Natural killer cell treated with Interleukin-12 subunit alpha and Interleukin-12 subunit beta and Interleukin-15 and Interleukin-18, amount 100 ng/mL, for 72 hours (primary cell): ENCODE measurements at regions not wholly inside any gene's neighbourhood (a gene's known extent, or its start where the extent isn't known, plus 50 kb on each side); places are given as distances from the start of the nearest gene placed in this dataset.
"Not testable (repeated sequence)": the region's sequence is repeated elsewhere in the genome, so short reads cannot be mapped to it uniquely, and the experiment has no call there.

Experiments used
- ATAC-seq, 2 donors: fragments of 150-1000 bp; cut with Tn5 transposase in 1 of 2; sonication (Bioruptor Pico), chemical (Tn5 transposase) in 1 of 2; 2 replicates each; pipeline ENCODE4 v1.10.0; 2021
- DNase-seq: peaks from one replicate; pipeline ENCODE4 v3.0.0; 2022; ENCODE audit warnings: low spot score
- H3K27ac Mint-ChIP-seq, 2 donors: 1 replicate in 1 of 2; 2 replicates in 1 of 2; pipeline ENCODE4 v1.8.0; 2022; ENCODE audit warnings: mixed read lengths in 2 of 2, mild to moderate bottlenecking in 1 of 2, moderate library complexity in 1 of 2
- H3K27me3 Mint-ChIP-seq, 2 donors: 1 replicate in 1 of 2; 2 replicates in 1 of 2; pipeline ENCODE4 v1.8.0; 2022; ENCODE audit warnings: mixed read lengths in 2 of 2
- H3K36me3 Mint-ChIP-seq: one replicate; pipeline ENCODE4 v1.8.0; 2022; ENCODE audit warnings: mixed read lengths
- H3K4me1 Mint-ChIP-seq, 2 donors: 1 replicate in 1 of 2; 2 replicates in 1 of 2; pipeline ENCODE4 v1.8.0; 2022; ENCODE audit warnings: low read depth in 2 of 2, mixed read lengths in 2 of 2, mild to moderate bottlenecking in 1 of 2
- H3K4me3 Mint-ChIP-seq: one replicate; pipeline ENCODE4 v1.8.0; 2022; ENCODE audit warnings: mixed read lengths
- H3K9me3 Mint-ChIP-seq: 2 replicates; pipeline ENCODE4 v1.8.0; 2022; ENCODE audit warnings: mixed read lengths

- no peak overlapping the region for H3K4me3 Mint-ChIP-seq
- no peak overlapping the region for H3K27ac Mint-ChIP-seq
- H3K9me3 Mint-ChIP-seq: no peaks in the 10 kb centered on the region
- H3K36me3 Mint-ChIP-seq: no peaks in the 10 kb centered on the region
- peaks cover 4 to 8% of the 10 kb centered on the region in 2 donors for H3K27me3 Mint-ChIP-seq
- ATAC-seq (no peak), DNase-seq (no peak)
- no peaks in the 10 kb centered on the region for H3K4me1 Mint-ChIP-seq
Measured at GRCh38 chr3:16687221-16687620, 82.0 kb upstream of the DAZL start.

- no peak overlapping the region for H3K4me3 Mint-ChIP-seq
- H3K27me3 Mint-ChIP-seq: peaks cover 7 to 12% of the 10 kb centered on the region in 2 donors
- H3K36me3 Mint-ChIP-seq: peaks cover 7% of the 10 kb centered on the region
- ATAC-seq (no peak), DNase-seq (no peak)
- no peaks in the 10 kb centered on the region for H3K9me3 Mint-ChIP-seq
- H3K4me1 Mint-ChIP-seq: peaks cover 4% of the 10 kb centered on the region in 2 donors
- no peak overlapping the region for H3K27ac Mint-ChIP-seq
Measured at GRCh38 chr3:16692486-16693344, 87.5 kb upstream of the DAZL start.

- ATAC-seq: no peak
- peaks cover 4% of the 10 kb centered on the region in 2 donors for H3K4me1 Mint-ChIP-seq
- peaks cover 7% of the 10 kb centered on the region for H3K36me3 Mint-ChIP-seq
- no peaks in the 10 kb centered on the region for H3K9me3 Mint-ChIP-seq
- no peak for DNase-seq
- no peak overlapping the region for H3K27ac Mint-ChIP-seq
- peaks cover 5 to 7% of the 10 kb centered on the region in 2 donors for H3K27me3 Mint-ChIP-seq
- no peak overlapping the region for H3K4me3 Mint-ChIP-seq
Measured at GRCh38 chr3:16693820-16694219, 88.6 kb upstream of the DAZL start.

- H3K27ac Mint-ChIP-seq: no peak overlapping the region
- peaks cover 4% of the 10 kb centered on the region in 2 donors for H3K4me1 Mint-ChIP-seq
- H3K27me3 Mint-ChIP-seq: peaks cover 7% of the 10 kb centered on the region in 2 donors
- H3K9me3 Mint-ChIP-seq: no peaks in the 10 kb centered on the region
- no peak for DNase-seq
- no peak for ATAC-seq
- no peak overlapping the region for H3K4me3 Mint-ChIP-seq
- H3K36me3 Mint-ChIP-seq: peaks cover 7% of the 10 kb centered on the region
Measured at GRCh38 chr3:16695710-16696109, 90.5 kb upstream of the DAZL start.

GRCh38 chr3:16697443-16698147 lies 92.4 kb upstream of the DAZL start:
- peaks cover 7% of the 10 kb centered on the region for H3K36me3 Mint-ChIP-seq

GRCh38 chr3:16700651-16701050 lies 95.4 kb upstream of the DAZL start:
- no peaks in the 10 kb centered on the region for H3K4me1 Mint-ChIP-seq
- H3K4me3 Mint-ChIP-seq: no peak overlapping the region
- H3K9me3 Mint-ChIP-seq: no peaks in the 10 kb centered on the region
- H3K27ac Mint-ChIP-seq: no peak overlapping the region
- no peak for ATAC-seq
- H3K27me3 Mint-ChIP-seq: peaks cover 18 to 20% of the 10 kb centered on the region in 2 donors
- DNase-seq: no peak
- no peaks in the 10 kb centered on the region for H3K36me3 Mint-ChIP-seq

More at GRCh38 chr3:16697443-16698147, 92.4 kb upstream of the DAZL start:
- Mint-ChIP-seq H3K27me3 (peaks cover 16 to 17% of the 10 kb centered on the region in 2 donors), H3K27ac (no peak overlapping the region), H3K4me3 (no peak overlapping the region), H3K9me3 (no peaks in the 10 kb centered on the region), H3K4me1 (peaks cover 3% of the 10 kb centered on the region in 2 donors)
- ATAC-seq: no peak
- DNase-seq: no peak

GRCh38 chr3:16704941-16705340 lies 99.7 kb upstream of the DAZL start:
- peaks cover 15 to 21% of the 10 kb centered on the region in 2 donors for H3K27me3 Mint-ChIP-seq
- H3K9me3 Mint-ChIP-seq: no peaks in the 10 kb centered on the region
- ATAC-seq (no peak), DNase-seq (no peak)
- H3K27ac Mint-ChIP-seq: no peak overlapping the region
- H3K4me1 Mint-ChIP-seq: no peaks in the 10 kb centered on the region
- no peak overlapping the region for H3K4me3 Mint-ChIP-seq
- no peaks in the 10 kb centered on the region for H3K36me3 Mint-ChIP-seq

GRCh38 chr3:16707260-16707659 lies 102.0 kb upstream of the DAZL start:
- no peak for DNase-seq
- Mint-ChIP-seq H3K36me3 (no peaks in the 10 kb centered on the region), H3K4me3 (no peak overlapping the region), H3K9me3 (no peaks in the 10 kb centered on the region), H3K27ac (no peak overlapping the region), H3K27me3 (peaks cover 11 to 20% of the 10 kb centered on the region in 2 donors), H3K4me1 (no peaks in the 10 kb centered on the region)
- no peak for ATAC-seq

- Mint-ChIP-seq H3K27ac (no peak overlapping the region), H3K4me3 (no peak overlapping the region), H3K36me3 (peaks cover 8% of the 10 kb centered on the region), H3K9me3 (peaks cover 7% of the 10 kb centered on the region), H3K4me1 (no peaks in the 10 kb centered on the region), H3K27me3 (peaks cover 7 to 22% of the 10 kb centered on the region in 2 donors)
- ATAC-seq (no peak), DNase-seq (no peak)
Measured at GRCh38 chr3:16708285-16708684, 103.1 kb upstream of the DAZL start.

GRCh38 chr3:16711691-16712090 lies 106.5 kb upstream of the DAZL start:
- not testable (repeated sequence) for H3K4me1 Mint-ChIP-seq, ATAC-seq, H3K4me3 Mint-ChIP-seq, DNase-seq, H3K27ac Mint-ChIP-seq
- Mint-ChIP-seq H3K27me3 (peaks cover 14 to 32% of the 10 kb centered on the region in 2 donors), H3K36me3 (peaks cover 20% of the 10 kb centered on the region), H3K9me3 (peaks cover 17% of the 10 kb centered on the region)

GRCh38 chr3:16715281-16715680 lies 110.1 kb upstream of the DAZL start:
- Mint-ChIP-seq H3K36me3 (peaks cover 20% of the 10 kb centered on the region), H3K4me1 (peaks cover 0 to 2% of the 10 kb centered on the region in 2 donors), H3K27me3 (peaks cover 14 to 32% of the 10 kb centered on the region in 2 donors), H3K27ac (no peak overlapping the region), H3K4me3 (no peak overlapping the region), H3K9me3 (peaks cover 17% of the 10 kb centered on the region)
- no peak for ATAC-seq
- DNase-seq: no peak

- H3K4me3 Mint-ChIP-seq: no peak overlapping the region
- peaks cover 0 to 5% of the 10 kb centered on the region in 2 donors for H3K4me1 Mint-ChIP-seq
- no peak for DNase-seq
- no peak overlapping the region for H3K27ac Mint-ChIP-seq
- peaks cover under 1% of the 10 kb centered on the region for H3K36me3 Mint-ChIP-seq
- no peaks in the 10 kb centered on the region for H3K9me3 Mint-ChIP-seq
- ATAC-seq: no peak
- H3K27me3 Mint-ChIP-seq: peaks cover under 1 to 6% of the 10 kb centered on the region in 2 donors
Measured at GRCh38 chr3:16719426-16719825, 114.2 kb upstream of the DAZL start.

GRCh38 chr3:16720367-16720940 lies 115.2 kb upstream of the DAZL start:
- DNase-seq (no peak), ATAC-seq (no peak)
- Mint-ChIP-seq H3K27ac (no peak overlapping the region), H3K9me3 (no peaks in the 10 kb centered on the region), H3K27me3 (peaks cover 0 to 6% of the 10 kb centered on the region in 2 donors), H3K4me1 (peaks cover 0 to 5% of the 10 kb centered on the region in 2 donors), H3K4me3 (no peak overlapping the region), H3K36me3 (no peaks in the 10 kb centered on the region)

- no peak for ATAC-seq
- no peak overlapping the region for H3K27ac Mint-ChIP-seq
Measured at GRCh38 chr3:16721494-16721893, 116.3 kb upstream of the DAZL start.

More at GRCh38 chr3:16721494-16721893, 116.3 kb upstream of the DAZL start:
- DNase-seq: no peak
- H3K27me3 Mint-ChIP-seq: peaks cover 0 to 6% of the 10 kb centered on the region in 2 donors
- H3K4me3 Mint-ChIP-seq: no peak overlapping the region
- peaks cover 0 to 5% of the 10 kb centered on the region in 2 donors for H3K4me1 Mint-ChIP-seq
- peaks cover 9% of the 10 kb centered on the region for H3K36me3 Mint-ChIP-seq
- no peaks in the 10 kb centered on the region for H3K9me3 Mint-ChIP-seq
